SK-N-SH treated with all-trans-retinoic acid at 6 μM for 48 hours (cell line): ENCODE measurements at regions not wholly inside any gene's neighbourhood (a gene's known extent, or its start where the extent isn't known, plus 50 kb on each side); places are given as distances from the start of the nearest gene placed in this dataset.

Experiments used
- BACH2 ChIP-seq: fragments of 250-450 bp; sonication (Bioruptor Pico); IDR thresholded peaks from 2 replicates; pipeline ENCODE4 v1.9.0; 2021; ENCODE audit warnings: mild to moderate bottlenecking, borderline replicate concordance
- CSDC2 ChIP-seq: fragments of 250-450 bp; sonication (Bioruptor Pico); IDR thresholded peaks from 2 replicates; pipeline ENCODE4 v1.5.0; 2020; ENCODE audit warnings: mild to moderate bottlenecking, moderate library complexity
- GLIS3 ChIP-seq: fragments of 250-450 bp; sonication (Bioruptor Pico); IDR thresholded peaks from 2 replicates; pipeline ENCODE4 v1.5.0; 2020; ENCODE audit warnings: mild to moderate bottlenecking, moderate library complexity
- TF ChIP-seq, protein P1 (sequence below): fragments of 250-450 bp; sonication (Bioruptor Pico); IDR thresholded peaks from 2 replicates; pipeline ENCODE4 v1.8.0; 2021; ENCODE audit warnings: low read depth, mild to moderate bottlenecking, moderate library complexity, borderline replicate concordance

DNA sequence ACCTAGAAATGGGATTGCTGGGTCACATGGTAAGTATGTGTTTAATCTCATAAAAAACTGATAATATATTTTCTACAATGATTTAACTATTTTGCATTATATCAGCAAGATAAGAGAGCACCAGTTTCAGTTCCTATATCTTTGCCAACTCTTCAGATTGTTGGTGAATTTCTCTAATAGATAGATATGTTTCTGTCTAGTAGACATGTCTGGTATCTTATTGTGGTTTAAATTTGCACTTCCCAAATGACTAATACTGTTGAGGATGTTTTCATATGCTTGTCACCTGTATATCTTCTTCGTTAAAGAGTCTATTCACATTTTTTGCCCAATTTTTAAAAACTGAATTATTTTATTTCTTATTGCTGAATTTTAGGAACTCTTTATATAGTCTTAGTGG, 113.8 kb upstream of the UXS1 start:
- TF ChIP-seq, protein P1, sequence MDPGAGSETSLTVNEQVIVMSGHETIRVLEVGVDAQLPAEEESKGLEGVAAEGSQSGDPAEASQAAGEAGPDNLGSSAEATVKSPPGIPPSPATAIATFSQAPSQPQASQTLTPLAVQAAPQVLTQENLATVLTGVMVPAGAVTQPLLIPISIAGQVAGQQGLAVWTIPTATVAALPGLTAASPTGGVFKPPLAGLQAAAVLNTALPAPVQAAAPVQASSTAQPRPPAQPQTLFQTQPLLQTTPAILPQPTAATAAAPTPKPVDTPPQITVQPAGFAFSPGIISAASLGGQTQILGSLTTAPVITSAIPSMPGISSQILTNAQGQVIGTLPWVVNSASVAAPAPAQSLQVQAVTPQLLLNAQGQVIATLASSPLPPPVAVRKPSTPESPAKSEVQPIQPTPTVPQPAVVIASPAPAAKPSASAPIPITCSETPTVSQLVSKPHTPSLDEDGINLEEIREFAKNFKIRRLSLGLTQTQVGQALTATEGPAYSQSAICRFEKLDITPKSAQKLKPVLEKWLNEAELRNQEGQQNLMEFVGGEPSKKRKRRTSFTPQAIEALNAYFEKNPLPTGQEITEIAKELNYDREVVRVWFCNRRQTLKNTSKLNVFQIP: no peak
- TF ChIP-seq CSDC2 (CRISPR knock-in tag): no peak
- TF ChIP-seq GLIS3: no peak
- TF ChIP-seq BACH2 (CRISPR knock-in tag): no peak
